Daoy (cell line): ENCODE measurements at regions not wholly inside any gene's neighbourhood (a gene's known extent, or its start where the extent isn't known, plus 50 kb on each side); places are given as distances from the start of the nearest gene placed in this dataset.

Source experiments
- DNase-seq: peaks from one replicate; pipeline ENCODE4 v3.0.0-alpha.2; 2015; ENCODE audit warnings: low read depth

GRCh38 chr6:166010136-166010960, 157.3 kb downstream of the TBXT start:
- no peak for DNase-seq

- DNase-seq, result no peak
Measured at GRCh38 chr6:166009385-166010031, 158.1 kb downstream of the TBXT start.

- no peak for DNase-seq
Measured at GRCh38 chr6:166008441-166009369, 158.9 kb downstream of the TBXT start.

- DNase-seq, result no peak
Measured at GRCh38 chr6:166007349-166008263, 160.0 kb downstream of the TBXT start.

- no peak for DNase-seq
Measured at GRCh38 chr6:166006900-166007301, 160.8 kb downstream of the TBXT start.

- DNase-seq, result peak; percentile 39
Measured at GRCh38 chr6:166005944-166006899, 161.4 kb downstream of the TBXT start.

- DNase-seq, result no peak
Measured at GRCh38 chr6:166005401-166005943, 162.2 kb downstream of the TBXT start.

GRCh38 chr6:166004876-166005275, 162.8 kb downstream of the TBXT start:
- DNase-seq, result no peak

GRCh38 chr6:166004471-166004870, 163.2 kb downstream of the TBXT start:
- no peak for DNase-seq

- no peak for DNase-seq
Measured at GRCh38 chr6:166003569-166003968, 164.1 kb downstream of the TBXT start.

GRCh38 chr6:166001359-166001758, 166.3 kb downstream of the TBXT start:
- no peak for DNase-seq

- DNase-seq, result no peak
Measured at GRCh38 chr6:165999279-165999678, 168.4 kb downstream of the TBXT start.

GRCh38 chr6:165998072-165998471, 169.6 kb downstream of the TBXT start:
- no peak for DNase-seq

GRCh38 chr6:165991341-165991740, 176.3 kb downstream of the TBXT start:
- DNase-seq, result no peak

- DNase-seq, result no peak
Measured at GRCh38 chr6:165990216-165990615, 177.4 kb downstream of the TBXT start.

- no peak for DNase-seq
Measured at GRCh38 chr6:165988757-165989456, 178.7 kb downstream of the TBXT start.

GRCh38 chr6:165988302-165988756, 179.3 kb downstream of the TBXT start:
- DNase-seq, result no peak

GRCh38 chr6:165987483-165988301, 180.0 kb downstream of the TBXT start:
- DNase-seq, result no peak
